GM21367 (cell line): ENCODE measurements at regions not wholly inside any gene's neighbourhood (a gene's known extent, or its start where the extent isn't known, plus 50 kb on each side); places are given as distances from the start of the nearest gene placed in this dataset.

Source experiments
- ATAC-seq: cut with Tn5 transposase; IDR thresholded peaks from one replicate; pipeline ENCODE4 v1.9.1; 2021; ENCODE audit not compliant: unreplicated experiment

DNA sequence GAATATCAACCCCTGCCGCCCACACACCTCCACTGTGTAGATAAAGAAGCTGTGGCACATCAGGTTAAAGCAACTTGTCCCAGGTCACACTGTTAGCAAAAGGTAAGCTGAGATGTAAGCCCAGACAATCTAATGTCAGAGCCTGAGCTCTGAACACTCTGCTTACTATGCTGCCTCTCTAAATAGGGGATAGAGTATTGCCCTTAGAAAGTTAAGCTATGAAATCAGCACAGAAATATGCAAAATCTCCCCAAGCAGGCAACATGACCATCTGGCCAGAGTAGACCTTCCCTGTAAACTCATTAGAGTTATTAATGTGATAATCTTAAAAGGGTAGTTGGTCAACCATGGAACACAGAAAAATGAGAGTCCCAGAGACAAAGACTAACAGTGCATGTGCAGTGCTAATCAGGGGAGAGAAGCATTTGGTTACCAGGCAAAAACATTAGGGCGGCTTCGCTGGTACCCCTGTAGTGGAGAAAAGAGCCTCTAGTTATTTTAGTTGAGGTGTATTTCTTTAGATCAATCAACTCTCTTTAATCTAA is 171.0 kb downstream of the BTG1 start:
- no peak for ATAC-seq

DNA sequence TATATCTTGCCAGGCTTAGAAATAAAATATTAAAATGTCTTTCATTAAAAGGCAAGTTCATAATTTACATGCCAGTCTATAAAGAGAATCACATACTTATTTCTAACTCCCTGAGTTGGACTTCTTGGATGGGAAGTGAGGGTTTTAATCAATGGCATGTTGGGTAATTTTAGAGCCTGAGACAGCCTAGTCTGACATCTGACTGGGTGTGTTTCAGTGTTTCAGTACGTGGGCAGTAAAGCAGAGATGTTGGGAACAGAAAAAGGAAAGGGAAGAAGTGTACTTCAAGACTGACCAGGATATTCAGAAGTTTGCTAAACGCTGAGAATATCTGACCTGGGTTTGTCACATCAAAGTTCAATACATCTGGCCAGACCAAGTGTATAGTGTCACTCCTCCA is 171.8 kb downstream of the BTG1 start:
- no peak for ATAC-seq

DNA sequence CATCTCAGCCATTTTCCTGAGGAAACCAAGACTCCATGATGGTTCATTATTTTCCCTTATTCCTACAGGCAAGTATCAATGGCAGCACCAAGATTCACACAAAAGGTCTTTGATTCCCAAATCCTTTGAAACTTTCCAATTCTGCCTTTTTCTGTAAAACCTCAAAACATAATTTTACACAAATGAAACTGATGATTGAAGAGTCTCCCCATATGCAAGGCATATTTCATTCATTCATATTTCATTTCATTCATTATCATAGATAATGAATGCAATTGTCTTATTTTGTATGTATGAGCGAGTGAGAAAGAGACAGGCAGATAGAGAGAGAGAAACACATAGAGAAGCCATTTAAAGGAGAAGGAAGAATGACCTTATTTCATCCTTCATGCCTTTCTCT is 172.8 kb downstream of the BTG1 start:
- no peak for ATAC-seq

- ATAC-seq, result no peak
Measured at GRCh38 chr12:91968777-91969171, 176.9 kb downstream of the BTG1 start.

GRCh38 chr12:91968076-91968776 is 177.4 kb downstream of the BTG1 start:
- no peak for ATAC-seq

GRCh38 chr12:91967590-91967989 is 178.1 kb downstream of the BTG1 start:
- ATAC-seq, result no peak

DNA sequence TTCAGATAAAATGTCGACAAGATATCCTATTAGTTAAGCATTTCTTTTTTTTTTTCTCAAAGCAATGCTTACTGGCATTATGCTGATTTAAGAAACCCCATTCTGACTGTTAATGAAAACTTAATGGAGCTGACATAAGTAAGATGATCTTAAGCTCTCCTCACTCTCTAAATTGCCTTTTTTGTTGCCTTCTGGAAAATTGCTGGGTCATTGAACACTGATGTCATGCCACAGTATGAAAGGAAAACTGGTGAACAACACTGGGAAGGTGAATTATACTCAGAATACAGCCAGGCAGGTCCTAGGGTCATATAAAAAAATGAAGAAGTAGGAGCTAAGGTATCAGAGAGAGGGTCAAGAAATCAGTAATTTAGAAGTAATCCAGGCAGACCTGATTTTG is 179.9 kb downstream of the BTG1 start:
- ATAC-seq, result no peak

DNA sequence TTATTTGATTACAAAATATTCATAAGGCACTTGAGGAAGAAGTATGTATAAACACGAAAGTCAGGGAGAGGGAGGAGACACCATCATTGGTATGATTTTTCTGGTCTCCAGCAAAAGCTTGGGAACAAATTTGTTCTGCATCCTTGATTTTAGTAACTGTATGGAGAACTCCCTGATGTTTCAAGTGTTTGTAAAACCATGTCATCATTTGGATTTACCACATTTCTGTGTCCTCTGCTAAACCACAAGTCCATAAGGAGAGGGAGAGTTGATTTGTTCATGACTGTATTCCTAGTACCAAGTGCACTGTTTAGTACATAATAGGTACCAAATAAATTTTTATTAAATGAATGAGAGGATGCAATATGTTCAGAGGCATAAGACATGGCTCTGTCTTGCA is 181.1 kb downstream of the BTG1 start:
- ATAC-seq, result no peak

DNA sequence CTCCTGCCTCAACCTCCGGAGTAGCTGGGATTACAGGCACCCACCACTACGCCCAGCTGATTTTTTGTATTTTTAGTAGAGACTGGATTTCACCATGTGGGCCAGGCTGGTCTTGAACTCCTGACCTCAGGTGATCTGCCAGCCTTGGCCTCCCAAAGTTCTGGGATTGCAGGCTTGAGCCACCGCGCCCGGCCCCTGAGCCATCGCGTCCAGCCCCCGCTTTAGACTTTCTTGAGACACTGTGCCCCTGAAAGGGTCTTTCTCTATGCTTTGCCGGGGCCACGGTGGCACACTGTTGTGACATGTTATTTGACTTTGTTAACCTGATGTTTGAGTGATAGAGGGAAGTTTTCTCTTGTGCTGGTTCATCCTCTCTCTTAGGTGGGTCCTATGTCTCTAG is 186.4 kb downstream of the BTG1 start:
- no peak for ATAC-seq

GRCh38 chr12:91958816-91959215 is 186.8 kb downstream of the BTG1 start:
- no peak for ATAC-seq

- no peak for ATAC-seq
Measured at GRCh38 chr12:91954747-91955146, 190.9 kb downstream of the BTG1 start.

DNA sequence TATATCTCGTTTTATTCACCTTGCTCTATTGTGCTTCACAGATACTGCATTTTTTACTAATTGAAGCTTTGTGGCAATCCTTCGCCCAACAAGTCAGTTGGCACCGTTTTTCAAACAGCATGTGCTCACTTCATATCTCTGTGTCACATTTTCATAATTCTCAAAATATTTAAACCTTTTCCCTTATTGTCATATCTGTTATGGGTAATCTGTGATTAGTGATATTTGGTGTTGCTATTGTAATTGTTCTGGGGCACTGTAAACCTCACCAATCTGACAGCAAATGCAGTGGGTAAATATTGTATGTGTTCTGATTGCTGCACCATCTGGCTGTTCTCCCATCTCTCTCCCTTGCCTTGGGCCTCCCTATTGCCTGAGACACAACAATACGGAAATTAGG is 191.3 kb downstream of the BTG1 start:
- no peak for ATAC-seq

DNA sequence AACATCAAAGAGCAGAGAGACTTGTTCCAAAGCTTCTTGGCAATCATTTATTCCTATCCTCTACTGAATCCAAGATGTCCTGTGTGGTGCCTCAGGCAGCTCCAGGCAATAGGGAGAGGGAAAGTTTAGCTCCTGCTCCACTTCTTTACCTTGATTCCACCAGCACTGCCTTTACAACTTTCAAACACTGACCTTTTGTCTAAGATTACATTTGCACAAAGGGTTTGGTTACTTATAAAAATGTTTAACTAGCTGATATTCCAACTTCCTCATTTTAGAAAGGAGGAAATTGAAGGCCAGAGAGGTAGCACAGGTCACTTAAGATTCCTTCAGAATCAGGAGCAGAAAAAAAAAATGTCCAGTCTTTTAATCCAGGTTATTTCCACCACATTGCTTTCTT is 192.7 kb downstream of the BTG1 start:
- no peak for ATAC-seq

DNA sequence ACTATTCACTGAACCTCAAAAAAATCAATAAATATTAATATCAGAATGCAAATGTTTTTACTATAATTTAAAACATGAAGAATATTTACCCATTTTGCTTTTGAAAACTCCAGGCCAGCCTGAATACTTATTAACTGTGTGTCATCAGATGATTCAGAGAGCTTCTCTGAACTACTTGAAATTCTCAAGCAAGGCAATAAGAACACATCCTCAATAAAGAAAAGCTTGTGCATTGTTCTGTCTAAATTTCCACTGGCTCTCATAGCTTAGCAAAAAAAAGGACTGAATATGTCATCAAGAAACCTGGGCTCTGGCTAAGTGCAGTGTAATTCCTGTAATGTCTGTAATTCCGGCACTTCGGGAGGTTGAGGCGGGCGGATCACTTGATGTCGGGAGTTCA is 194.1 kb downstream of the BTG1 start:
- no peak for ATAC-seq

DNA sequence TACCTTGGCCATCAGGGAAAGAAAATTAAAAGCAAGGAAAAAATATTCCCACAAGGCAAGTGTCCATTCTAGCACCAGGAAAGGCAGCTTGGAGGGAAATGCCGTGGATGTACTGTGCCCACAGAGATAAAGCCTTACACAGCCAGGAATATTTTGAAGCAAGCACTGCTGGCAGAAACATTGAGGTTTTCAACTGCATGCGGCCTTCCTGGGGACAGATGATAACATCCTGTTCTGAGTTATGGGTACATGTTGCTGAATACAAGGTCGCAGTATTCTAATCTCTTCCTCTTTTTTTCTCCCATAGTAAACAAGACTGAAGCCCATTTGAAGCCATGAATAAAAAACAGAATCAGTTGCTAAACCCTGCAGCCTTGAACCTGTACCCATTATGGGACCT is 197.1 kb downstream of the BTG1 start:
- no peak for ATAC-seq

DNA sequence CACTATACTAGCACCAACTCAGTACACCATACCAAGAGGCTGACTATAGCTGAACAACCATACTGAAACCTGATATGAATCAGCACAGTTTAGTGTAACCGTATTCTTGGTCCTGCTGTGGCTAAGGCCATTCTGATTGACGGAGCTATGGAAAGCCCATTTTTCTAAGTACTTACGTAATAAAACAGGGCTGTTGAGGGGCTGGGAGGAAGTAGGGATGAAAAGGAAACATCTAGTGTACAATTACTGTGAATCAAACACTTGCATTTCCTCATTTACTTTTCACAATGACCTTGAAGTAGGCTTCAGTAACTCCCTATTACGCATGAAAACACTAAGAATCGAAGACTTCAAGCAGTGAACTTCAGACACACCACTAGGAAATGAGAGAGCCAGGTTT is 198.2 kb downstream of the BTG1 start:
- ATAC-seq, result no peak

DNA sequence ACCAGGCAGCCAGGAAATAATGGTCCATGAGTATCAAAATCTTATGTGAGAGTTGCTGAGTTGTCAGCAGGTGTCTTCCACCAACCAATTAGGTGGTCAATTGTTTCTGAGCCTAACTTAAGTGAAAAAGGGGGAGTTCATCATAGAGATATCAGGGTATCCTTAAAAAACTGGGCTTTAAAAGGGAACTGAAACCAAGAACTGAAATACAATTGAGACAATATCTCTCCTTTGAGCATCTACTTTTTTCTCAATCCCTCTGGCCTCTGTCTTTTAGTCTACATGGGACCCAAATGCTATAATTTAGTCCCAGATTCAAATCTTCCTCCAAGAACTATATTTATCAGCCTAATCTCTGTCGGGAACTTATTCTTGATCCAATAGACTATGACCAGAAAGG is 201.0 kb downstream of the BTG1 start:
- no peak for ATAC-seq

- ATAC-seq, result no peak
Measured at GRCh38 chr12:91940826-91941570, 204.6 kb downstream of the BTG1 start.

- no peak for ATAC-seq
Measured at GRCh38 chr12:91940322-91940721, 205.3 kb downstream of the BTG1 start.

DNA sequence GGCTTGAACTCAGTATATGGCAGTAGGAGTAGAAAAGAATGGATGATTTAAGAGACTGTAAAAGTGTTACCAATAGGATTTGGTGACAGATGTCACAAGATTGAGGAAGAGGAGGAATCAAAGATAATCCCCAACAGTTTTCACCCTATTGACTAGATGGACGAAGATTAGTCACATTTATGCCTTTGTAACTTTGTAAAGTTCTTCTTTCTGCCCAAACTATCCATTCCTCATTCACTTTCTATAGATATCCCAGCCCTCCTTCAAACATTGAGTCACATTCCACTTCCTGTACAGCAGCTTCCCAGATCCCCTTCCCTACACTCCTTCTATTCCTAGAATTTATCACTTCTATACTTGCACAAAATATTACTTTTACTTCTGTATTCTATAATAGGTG is 207.9 kb downstream of the BTG1 start:
- no peak for ATAC-seq

GRCh38 chr12:91937009-91937408 is 208.6 kb downstream of the BTG1 start:
- no peak for ATAC-seq

- ATAC-seq, result no peak
Measured at GRCh38 chr12:91935296-91935695, 210.3 kb downstream of the BTG1 start.

DNA sequence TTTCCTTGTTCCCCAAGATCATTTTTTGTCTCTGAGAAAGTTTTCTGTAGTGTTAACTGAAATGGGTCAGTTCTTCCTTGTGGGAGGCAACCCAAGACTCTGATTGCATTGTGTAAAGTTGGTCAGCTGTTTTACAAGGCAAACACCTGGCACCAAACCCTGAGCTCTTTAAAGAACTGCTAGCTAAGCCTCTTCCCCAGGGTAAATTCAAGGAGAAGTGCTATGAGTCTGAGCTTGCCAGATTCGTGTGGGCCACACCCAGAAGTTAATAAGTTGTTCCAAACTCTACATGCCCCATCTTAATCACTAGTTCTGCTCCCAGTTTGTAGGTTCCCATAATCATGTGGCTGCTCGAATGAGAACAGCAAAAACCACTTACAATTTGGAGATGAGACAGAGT is 214.5 kb downstream of the BTG1 start:
- no peak for ATAC-seq
